Neural progenitor cell (in vitro differentiated cells): ENCODE measurements at regions not wholly inside any gene's neighbourhood (a gene's known extent, or its start where the extent isn't known, plus 50 kb on each side); places are given as distances from the start of the nearest gene placed in this dataset.

ENCODE experiments used
- DNase-seq: peaks from one replicate; pipeline ENCODE4 v3.0.0-alpha.2; 2016; ENCODE audit warnings: low spot score
- H2AFZ ChIP-seq: fragments of 200-600 bp; sonication (generic); replicated peaks from 2 replicates; pipeline ENCODE4 v1.6.1; 2016; ENCODE audit warnings: antibody characterized with exemption
- H3F3A ChIP-seq: fragments of 200-600 bp; sonication (generic); 2 replicates; pipeline ENCODE4 v1.6.1; 2016; ENCODE audit warnings: antibody characterized with exemption, low read depth
- H3K27ac ChIP-seq: fragments of 200-600 bp; sonication (generic); 2 replicates; pipeline ENCODE4 v1.5.1; 2016; ENCODE audit warnings: mild to moderate bottlenecking
- H3K27me3 ChIP-seq: fragments of 200-600 bp; sonication (generic); 2 replicates; pipeline ENCODE4 v1.6.1; 2016; ENCODE audit warnings: mild to moderate bottlenecking, moderate library complexity
- H3K36me3 ChIP-seq: fragments of 200-600 bp; sonication (generic); 2 replicates; pipeline ENCODE4 v1.5.1; 2016
- H3K4me1 ChIP-seq: fragments of 200-600 bp; sonication (generic); 2 replicates; pipeline ENCODE4 v1.6.1; 2016; ENCODE audit warnings: mixed run types
- H3K4me2 ChIP-seq: fragments of 200-600 bp; sonication (generic); 2 replicates; pipeline ENCODE4 v1.6.1; 2016
- H3K4me3 ChIP-seq: fragments of 200-600 bp; sonication (generic); 2 replicates; pipeline ENCODE4 v1.5.1; 2016
- H3K79me2 ChIP-seq: fragments of 200-600 bp; sonication (generic); 2 replicates; pipeline ENCODE4 v1.6.1; 2016; ENCODE audit warnings: low read depth
- H3K9ac ChIP-seq: fragments of 200-600 bp; sonication (generic); 2 replicates; pipeline ENCODE4 v1.6.1; 2016
- H3K9me3 ChIP-seq: fragments of 200-600 bp; sonication (generic); 2 replicates; pipeline ENCODE4 v1.5.1; 2016; ENCODE audit warnings: low read depth
- H4K20me1 ChIP-seq: fragments of 200-600 bp; sonication (generic); 2 replicates; pipeline ENCODE4 v1.6.1; 2016; ENCODE audit warnings: low read depth
- H3K27ac Mint-ChIP-seq: 3 replicates; pipeline ENCODE4 v1.8.0; 2021; ENCODE audit warnings: mixed read lengths
- H3K27me3 Mint-ChIP-seq: 2 replicates; pipeline ENCODE4 v1.8.0; 2022; ENCODE audit warnings: low read depth, mild to moderate bottlenecking, inconsistent platforms, moderate library complexity, mixed read lengths; ENCODE audit not compliant: insufficient read depth
- H3K36me3 Mint-ChIP-seq: 3 replicates; pipeline ENCODE4 v1.8.0; 2021; ENCODE audit warnings: mixed read lengths
- H3K4me1 Mint-ChIP-seq: 3 replicates; pipeline ENCODE4 v1.8.0; 2021; ENCODE audit warnings: mixed read lengths
- H3K4me3 Mint-ChIP-seq: 3 replicates; pipeline ENCODE4 v1.8.0; 2021; ENCODE audit warnings: mild to moderate bottlenecking, moderate library complexity, mixed read lengths
- H3K9me3 Mint-ChIP-seq: 3 replicates; pipeline ENCODE4 v1.8.0; 2020; ENCODE audit warnings: mixed read lengths
- EZH2 ChIP-seq: fragments of 200-600 bp; sonication (generic); IDR thresholded peaks from 2 replicates; pipeline ENCODE4 v1.6.1; 2017; ENCODE audit warnings: antibody characterized with exemption, mild to moderate bottlenecking, moderate library complexity
- EZH2phosphoT487 ChIP-seq: fragments of 200-600 bp; sonication (generic); IDR thresholded peaks from 2 replicates; pipeline ENCODE4 v1.6.1; 2017; ENCODE audit warnings: antibody characterized with exemption
- TF ChIP-seq, protein P1 (sequence below): fragments of 200-600 bp; sonication (generic); IDR thresholded peaks from 2 replicates; pipeline ENCODE4 v1.5.1; 2017; ENCODE audit warnings: antibody characterized with exemption, mild to moderate bottlenecking

DNA sequence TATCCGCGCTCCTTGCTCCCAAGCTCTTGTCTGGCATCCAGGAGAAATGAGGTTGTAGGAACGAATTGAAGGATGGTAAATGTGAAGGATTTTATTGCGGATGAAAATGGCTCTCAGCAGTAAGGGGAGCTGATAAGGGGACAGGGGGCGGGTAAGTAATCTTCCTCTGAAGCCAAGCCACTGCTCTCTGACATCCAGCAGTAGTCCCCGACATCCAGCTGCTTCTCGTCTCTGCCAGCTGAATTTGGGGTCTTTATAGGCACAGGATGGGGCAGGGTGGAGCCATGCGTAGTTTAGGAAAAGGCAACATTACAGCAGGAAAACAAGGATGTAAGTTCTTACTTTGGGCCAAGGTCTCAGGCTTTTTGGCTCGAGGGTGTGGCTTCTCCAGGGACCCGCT lies 1370.1 kb upstream of the RAG2 start:
- Histone ChIP-seq H3K27ac (no peak overlapping the region), H3K4me3 (no peak overlapping the region), H3K79me2 (no peaks in the 10 kb centered on the region), H3K9me3 (no peaks in the 10 kb centered on the region), H3K4me2 (no peak overlapping the region), H3K27me3 (no peaks in the 10 kb centered on the region), H3K36me3 (no peaks in the 10 kb centered on the region), H4K20me1 (no peaks in the 10 kb centered on the region), H3K9ac (no peak overlapping the region), H2AFZ (no peak overlapping the region), H3K4me1 (peaks cover 3% of the 10 kb centered on the region), H3F3A (no peaks in the 10 kb centered on the region)
- Mint-ChIP-seq H3K9me3 (peaks cover 4% of the 10 kb centered on the region), H3K36me3 (no peaks in the 10 kb centered on the region), H3K4me1 (peaks cover 11% of the 10 kb centered on the region), H3K4me3 (no peak overlapping the region), H3K27me3 (no peaks in the 10 kb centered on the region), H3K27ac (no peak overlapping the region)
- TF ChIP-seq, protein P1, sequence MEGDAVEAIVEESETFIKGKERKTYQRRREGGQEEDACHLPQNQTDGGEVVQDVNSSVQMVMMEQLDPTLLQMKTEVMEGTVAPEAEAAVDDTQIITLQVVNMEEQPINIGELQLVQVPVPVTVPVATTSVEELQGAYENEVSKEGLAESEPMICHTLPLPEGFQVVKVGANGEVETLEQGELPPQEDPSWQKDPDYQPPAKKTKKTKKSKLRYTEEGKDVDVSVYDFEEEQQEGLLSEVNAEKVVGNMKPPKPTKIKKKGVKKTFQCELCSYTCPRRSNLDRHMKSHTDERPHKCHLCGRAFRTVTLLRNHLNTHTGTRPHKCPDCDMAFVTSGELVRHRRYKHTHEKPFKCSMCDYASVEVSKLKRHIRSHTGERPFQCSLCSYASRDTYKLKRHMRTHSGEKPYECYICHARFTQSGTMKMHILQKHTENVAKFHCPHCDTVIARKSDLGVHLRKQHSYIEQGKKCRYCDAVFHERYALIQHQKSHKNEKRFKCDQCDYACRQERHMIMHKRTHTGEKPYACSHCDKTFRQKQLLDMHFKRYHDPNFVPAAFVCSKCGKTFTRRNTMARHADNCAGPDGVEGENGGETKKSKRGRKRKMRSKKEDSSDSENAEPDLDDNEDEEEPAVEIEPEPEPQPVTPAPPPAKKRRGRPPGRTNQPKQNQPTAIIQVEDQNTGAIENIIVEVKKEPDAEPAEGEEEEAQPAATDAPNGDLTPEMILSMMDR, result no peak
- no peak for TF ChIP-seq EZH2phosphoT487
- TF ChIP-seq EZH2, result no peak
- no peak for DNase-seq

DNA sequence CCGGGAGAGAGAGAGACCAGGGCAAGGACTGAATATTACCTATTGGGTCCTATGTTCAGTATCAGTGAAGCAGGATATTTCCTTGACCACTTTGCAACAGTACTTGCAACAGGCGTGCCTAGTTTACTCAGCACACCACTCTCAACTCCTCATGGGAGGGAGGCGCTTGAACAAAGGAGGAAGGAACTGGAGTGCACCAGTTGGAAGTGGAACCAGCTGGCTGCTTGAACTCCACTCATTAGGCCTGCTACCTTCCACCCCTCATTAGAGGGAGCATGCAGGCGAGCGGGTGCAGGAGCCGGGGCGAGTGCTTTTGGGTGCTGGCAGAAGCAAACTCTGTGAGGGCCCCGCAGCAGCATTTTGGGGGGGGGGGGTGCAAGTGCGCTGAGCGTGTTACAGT lies 1369.6 kb upstream of the RAG2 start:
- Mint-ChIP-seq H3K9me3 (peaks cover 4% of the 10 kb centered on the region), H3K4me3 (no peak overlapping the region), H3K27ac (no peak overlapping the region), H3K27me3 (no peaks in the 10 kb centered on the region), H3K36me3 (no peaks in the 10 kb centered on the region), H3K4me1 (peaks cover 11% of the 10 kb centered on the region)
- no peaks in the 10 kb centered on the region for H3K9me3 ChIP-seq
- H3F3A ChIP-seq, result no peaks in the 10 kb centered on the region
- no peak for TF ChIP-seq EZH2phosphoT487
- TF ChIP-seq, protein P1, result no peak
- no peak for TF ChIP-seq EZH2
- no peaks in the 10 kb centered on the region for H3K27me3 ChIP-seq
- no peaks in the 10 kb centered on the region for H4K20me1 ChIP-seq
- no peaks in the 10 kb centered on the region for H3K79me2 ChIP-seq
- no peaks in the 10 kb centered on the region for H3K36me3 ChIP-seq
- no peak overlapping the region for H3K27ac ChIP-seq
- H3K4me3 ChIP-seq, result no peak overlapping the region
- H2AFZ ChIP-seq, result no peak overlapping the region
- no peak overlapping the region for H3K9ac ChIP-seq
- DNase-seq, result no peak
- peaks cover 3% of the 10 kb centered on the region for H3K4me1 ChIP-seq
- H3K4me2 ChIP-seq, result no peak overlapping the region

DNA sequence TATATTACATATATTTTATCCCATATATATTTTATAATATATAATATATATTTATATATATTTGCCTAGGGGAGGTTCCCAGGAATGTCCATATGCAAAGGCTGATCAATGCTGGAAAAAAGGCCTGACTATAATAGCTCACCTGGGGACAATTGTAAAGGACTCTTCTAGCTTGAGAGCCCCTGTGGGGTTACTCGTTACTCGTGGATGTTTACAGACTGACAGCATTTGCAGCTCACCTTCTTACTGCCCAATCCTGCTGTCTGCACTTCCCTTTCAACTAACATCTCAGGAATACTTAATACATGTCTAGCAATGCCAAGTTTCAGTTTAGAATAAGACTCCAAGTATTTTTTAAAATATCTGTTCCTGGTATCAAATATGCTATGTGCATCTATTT lies 1365.4 kb upstream of the RAG2 start:
- Histone ChIP-seq H3K4me2 (no peak overlapping the region), H2AFZ (no peak overlapping the region), H3F3A (no peaks in the 10 kb centered on the region), H3K4me1 (no peaks in the 10 kb centered on the region), H3K79me2 (no peaks in the 10 kb centered on the region), H3K27me3 (no peaks in the 10 kb centered on the region), H3K9ac (no peak overlapping the region), H3K27ac (no peak overlapping the region), H3K9me3 (no peaks in the 10 kb centered on the region), H3K36me3 (no peaks in the 10 kb centered on the region), H3K4me3 (no peak overlapping the region), H4K20me1 (no peaks in the 10 kb centered on the region)
- TF ChIP-seq, protein P1, result no peak
- TF ChIP-seq EZH2 (no peak), EZH2phosphoT487 (no peak)
- Mint-ChIP-seq H3K9me3 (peaks cover 11% of the 10 kb centered on the region), H3K27ac (no peak overlapping the region), H3K4me3 (no peak overlapping the region), H3K27me3 (no peaks in the 10 kb centered on the region), H3K36me3 (no peaks in the 10 kb centered on the region), H3K4me1 (peaks cover 5% of the 10 kb centered on the region)
- DNase-seq, result peak; percentile 27
